ENCODE measurements at regions not wholly inside any gene's neighbourhood (a gene's known extent, or its start where the extent isn't known, plus 50 kb on each side); places are given as distances from the start of the nearest gene placed in this dataset.
"Not testable (repeated sequence)": the region's sequence is repeated elsewhere in the genome, so short reads cannot be mapped to it uniquely, and the experiment has no call there.

DNA sequence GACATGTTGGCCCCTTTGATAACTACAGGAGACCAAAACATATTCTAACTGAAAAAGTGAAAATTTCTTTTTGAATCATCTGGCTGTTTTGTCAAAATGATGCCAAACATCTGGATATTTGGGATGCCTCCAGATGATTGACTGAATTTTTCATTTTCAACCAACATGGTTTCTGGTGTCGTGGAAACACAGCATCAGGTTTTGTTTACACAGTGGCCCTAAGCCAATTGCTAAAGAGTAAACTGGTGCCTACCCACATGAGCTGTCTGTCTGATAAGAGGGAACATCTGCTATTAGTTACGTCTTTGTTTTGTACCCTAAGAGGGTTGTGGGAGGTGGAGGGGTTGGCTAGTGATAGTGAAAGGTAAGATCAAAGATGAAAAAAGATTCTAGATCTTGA, 204.8 kb downstream of the KCNK2 start:
- no peak for DNase-seq

DNA sequence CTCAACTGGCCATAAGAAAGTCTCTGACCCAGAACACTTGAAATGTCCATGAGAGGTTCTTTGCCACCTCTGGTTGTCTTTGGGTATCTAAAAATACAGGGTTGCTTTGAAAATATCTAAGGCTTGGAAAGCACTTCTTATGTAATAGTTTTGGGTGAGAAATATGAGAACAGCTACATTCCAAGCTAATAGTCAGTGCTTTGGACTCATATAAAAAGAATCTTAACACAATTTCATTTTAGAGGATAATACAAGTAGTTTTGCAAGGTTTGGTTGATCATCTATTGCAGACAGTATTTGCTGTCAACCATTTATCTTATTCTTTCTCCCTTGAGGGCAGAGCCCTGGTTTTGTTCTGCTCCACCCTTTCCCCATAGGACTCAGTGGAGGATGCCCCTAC, 207.5 kb downstream of the KCNK2 start:
- no peak for DNase-seq

DNA sequence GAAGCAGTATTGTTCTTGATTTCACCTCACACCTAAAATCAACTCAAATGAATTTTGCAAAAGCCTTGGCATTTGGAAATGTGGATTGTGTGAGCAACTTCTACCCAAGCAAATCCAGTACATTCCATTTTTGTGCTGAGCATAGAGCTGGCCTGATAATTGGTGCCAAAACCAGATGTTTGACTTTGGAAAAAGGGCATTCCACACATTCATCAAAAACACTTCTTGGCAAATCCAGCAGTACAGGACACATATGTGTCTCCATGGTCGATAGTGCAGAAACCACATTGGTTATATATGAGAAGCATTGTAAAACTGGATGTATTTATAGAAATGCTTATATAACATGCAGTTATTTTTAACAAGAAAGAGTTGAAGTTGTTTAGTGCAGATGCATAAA, 210.4 kb downstream of the KCNK2 start:
- DNase-seq, result no peak

DNA sequence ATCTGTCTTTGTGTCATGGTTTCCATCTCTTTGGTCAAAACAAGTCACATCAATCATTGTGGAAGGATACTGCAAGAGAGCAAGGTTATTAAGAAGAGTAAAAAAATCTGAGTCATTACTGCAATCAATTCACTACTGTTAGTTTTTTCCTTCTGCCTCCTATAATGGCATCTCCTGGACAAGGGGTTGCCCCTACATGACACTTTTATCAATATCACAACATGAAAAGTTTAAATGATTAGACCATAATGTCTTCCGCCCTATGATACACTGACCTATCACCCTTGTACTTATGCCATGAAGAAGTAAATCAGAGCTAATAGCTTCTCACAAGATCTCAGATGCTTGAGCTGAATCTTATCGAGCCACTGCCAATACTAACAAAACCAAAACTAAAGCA, 223.9 kb downstream of the KCNK2 start:
- DNase-seq, result no peak

DNA sequence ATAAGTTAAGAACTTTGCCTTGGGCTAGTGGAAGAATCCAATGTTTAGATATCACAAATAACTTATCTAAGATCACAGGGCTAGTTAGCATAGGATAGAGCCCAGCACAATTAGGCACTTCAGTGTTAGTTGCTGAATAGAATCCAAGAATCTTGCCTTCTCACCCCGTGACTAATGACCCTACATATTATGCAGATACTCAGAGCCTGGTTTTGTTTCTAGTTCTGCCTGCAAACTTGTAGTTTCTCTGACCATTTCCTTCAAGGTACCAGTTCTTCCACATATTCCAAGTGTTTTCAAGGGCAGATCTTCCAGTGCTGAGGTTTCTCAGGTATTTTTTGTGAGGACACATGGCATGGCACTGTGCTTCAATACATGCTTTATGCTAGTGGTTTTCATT, 239.3 kb downstream of the KCNK2 start:
- no peak for DNase-seq

DNA sequence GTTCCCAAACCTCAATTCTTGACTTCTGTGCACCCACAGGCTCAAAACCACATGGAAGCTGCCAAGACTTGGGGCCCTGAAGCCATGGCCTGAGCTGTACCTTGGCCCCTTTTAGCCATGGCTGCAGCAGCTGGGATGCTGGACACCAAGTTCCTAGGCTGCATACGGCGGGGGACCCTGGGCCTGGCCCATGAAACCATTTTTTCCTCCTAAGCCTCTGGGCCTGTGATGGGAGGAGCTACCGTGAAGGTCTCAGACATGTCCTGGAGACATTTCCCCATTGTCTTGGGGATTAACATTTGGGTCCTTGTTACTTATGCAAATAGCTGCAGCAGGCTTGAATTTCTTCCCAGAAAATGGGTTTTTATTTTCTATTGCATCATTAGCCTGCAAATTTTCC, 241.5 kb downstream of the KCNK2 start:
- not testable (repeated sequence) for DNase-seq

DNA sequence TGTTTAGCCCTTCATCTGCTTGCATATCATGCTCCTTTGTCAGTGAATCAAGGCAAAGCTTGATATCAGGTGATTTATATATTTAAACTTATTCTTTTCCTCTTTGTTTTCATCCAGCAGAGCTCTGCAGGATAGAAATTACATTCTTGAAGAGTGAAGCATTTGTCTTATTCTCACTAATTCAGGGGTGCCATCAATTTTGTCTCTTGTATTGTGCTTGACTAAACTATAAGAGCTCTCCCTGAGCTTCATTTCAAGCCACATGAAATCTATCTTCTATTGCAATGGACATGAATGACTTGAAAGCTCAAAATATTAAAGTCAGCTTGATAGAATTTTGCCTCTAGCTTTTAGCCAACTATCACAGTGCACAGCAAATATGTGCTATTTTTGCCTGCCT, 236.7 kb upstream of the KCTD3 start:
- no peak for DNase-seq

DNA sequence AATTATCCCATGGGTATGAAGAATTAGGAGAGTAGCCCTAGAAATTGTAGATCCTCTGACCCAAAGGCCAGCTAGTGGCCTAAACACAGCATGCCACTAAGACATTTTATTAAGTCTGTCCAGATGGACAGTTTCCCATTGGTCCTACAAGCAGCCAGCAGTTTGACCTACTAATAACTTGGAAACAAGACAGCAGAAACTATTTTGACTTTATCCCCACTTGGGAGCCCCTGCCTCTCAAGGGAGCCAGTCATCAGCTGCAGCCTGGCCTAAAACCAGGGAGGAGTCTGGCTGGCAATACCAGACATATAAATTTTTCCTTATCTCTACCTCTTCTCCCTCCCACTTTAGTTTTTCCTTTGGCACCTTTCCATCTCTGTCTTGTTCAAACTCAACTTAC, 222.6 kb upstream of the KCTD3 start:
- no peak for DNase-seq

DNA sequence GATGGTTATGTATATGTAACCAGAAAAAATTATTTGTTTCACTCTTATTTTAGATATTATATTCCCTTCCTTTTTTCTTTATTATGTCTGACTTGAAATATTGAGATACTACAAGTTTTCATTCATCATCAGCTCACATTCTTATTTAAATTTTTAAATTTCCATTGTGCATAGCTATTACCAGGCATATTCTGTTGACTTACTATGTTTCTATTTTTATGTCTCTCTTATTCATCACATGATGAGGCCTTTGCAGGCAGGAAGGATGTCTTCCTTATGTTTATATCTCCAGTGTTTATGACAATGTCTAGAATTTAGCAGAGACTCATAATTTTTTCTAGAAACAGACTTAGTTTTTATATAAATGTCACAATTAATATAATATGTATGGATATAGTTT, 221.9 kb upstream of the KCTD3 start:
- DNase-seq, result no peak

DNA sequence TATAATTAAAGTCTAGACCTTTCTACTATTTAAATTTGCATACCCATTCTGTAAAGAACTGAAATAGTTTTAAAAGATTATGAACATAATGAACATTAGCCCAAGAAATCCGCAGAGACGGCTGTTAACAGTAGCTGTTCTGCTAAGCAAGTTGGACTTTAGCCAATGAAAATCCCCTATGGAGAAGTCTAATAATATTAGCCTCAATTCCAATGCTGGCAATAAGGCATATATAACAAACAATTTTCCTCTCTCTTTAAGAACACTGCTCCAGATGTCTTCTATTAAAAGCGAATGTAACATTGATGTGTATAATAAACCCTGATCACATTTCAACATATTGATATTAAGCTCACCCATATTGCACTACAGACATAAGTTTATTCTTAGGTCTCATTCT, 221.3 kb upstream of the KCTD3 start:
- DNase-seq, result no peak

DNA sequence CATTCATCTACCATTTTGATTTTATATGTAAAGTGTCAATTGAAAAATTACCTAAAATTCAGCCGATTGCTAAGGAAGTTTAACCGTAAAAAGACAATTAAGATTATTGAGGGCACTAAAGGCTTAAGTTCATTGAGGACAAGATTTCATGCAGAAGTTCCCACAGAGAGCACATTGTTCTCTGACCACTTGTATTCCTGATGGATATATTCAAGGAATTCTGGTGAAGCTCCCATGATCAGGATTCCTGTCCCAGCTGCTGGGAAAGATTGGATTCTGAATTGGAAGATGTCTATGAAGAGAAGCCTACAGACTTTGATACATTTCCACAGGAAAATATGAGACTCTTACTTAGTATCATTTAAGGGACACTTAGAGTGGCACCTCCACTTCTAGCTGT, 209.2 kb upstream of the KCTD3 start:
- DNase-seq, result no peak

DNA sequence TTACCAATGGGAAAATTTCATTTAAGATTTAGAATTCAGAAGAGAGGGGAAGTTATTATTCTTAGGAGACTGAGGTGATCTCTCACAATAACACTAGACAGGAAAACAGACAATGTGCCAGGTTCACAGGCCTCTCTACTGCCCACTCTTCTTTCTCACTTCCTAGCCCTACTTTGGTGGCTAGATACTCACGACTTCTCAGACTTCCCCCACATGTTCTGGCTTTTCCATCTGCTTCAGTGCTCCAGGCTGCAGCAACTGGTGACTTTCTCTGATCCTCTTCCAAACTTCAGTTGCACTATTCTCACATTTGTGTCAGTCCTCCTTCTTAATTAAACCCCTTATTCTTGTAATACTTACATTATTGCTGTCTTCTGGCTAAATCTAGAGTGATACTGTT, 208.7 kb upstream of the KCTD3 start:
- DNase-seq, result no peak

DNA sequence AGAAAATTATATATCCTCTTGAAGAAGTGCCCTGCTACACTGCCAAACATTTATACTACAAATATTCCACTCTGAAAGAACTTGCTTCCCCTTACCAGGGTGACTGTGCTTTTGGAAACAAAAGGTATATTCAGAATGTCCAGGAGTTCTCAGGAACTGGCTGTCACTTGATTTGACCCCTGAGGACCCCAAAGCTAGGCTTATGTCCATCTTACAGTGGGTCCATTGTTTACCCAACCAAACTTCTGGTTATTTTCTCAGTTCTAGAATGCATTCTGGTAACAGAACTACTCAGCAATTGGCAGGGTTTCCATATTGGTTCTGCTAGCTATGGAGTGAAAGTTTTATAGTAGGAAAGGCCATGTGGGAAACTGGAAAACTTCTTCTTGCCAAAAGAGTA, 207.1 kb upstream of the KCTD3 start:
- DNase-seq, result no peak

DNA sequence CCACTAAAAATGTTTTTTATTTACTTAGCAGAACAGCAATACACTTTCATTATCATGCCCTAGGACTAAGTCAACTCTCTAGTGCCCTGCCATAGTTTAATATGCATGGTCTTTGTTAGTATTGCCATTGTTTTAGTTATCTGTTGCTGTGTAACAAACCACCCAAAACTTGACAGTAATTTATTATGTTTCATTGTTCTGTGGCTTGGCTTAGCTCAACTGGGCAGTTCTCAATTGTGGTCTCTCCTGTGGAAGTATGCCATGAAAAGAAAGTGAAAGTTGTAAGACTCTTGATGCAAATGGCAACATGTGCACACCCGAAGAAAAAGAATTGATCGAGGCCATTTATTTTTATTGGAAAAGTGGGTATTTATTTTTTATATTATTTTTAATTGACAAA, 206.3 kb upstream of the KCTD3 start:
- DNase-seq, result no peak

DNA sequence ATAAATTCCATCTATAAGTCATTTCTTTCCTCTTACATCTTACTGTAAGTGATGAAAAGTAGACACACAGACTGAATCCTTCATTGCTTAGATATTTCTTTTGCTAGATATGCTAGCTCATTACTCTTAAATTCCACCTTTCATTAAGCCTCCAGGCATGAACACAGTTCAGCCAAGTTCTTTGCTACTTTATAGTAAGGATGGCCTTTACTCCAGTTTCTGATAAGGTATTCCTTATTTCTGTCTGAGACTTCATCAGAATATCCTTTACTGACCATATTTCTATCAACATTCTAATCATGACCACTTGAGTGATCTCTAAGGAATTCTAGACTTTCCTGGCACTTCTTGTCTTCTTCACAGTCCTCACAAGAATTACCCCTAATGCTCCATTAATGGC, 191.7 kb upstream of the KCTD3 start:
- DNase-seq, result no peak

DNA sequence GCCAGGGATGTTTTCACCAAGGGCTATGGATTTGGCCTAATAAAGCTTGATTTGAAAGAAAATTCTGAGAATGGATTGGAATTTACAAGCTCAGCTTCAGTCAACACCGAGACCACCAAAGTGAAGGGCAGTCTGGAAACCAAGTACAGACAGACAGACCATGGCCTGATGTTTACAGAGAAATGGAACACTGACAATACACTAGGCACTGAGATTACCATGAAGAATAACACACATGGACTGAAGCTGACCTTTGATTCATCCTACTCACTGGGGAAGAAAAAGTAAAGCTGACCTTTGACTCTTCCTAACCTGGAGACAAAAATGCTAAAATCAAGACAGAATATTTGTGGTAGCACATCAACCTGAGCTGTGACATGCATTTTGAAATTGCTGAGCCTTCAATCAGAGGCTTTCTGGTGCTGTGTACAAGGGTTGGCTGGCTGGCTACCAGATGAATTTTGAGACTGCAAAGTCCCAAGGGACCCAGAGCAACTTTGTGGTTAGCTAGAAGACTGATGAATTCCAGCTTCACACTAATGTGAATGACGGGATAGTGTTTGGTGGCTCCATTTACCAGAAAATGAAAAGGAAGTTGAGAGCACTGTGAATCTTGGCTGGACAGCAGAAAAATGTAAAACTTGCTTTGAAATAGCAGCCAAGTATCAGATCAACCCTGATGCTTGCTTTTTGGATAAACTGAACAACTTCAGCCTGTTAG, 190.4 kb upstream of the KCTD3 start:
- no peak for DNase-seq

DNA sequence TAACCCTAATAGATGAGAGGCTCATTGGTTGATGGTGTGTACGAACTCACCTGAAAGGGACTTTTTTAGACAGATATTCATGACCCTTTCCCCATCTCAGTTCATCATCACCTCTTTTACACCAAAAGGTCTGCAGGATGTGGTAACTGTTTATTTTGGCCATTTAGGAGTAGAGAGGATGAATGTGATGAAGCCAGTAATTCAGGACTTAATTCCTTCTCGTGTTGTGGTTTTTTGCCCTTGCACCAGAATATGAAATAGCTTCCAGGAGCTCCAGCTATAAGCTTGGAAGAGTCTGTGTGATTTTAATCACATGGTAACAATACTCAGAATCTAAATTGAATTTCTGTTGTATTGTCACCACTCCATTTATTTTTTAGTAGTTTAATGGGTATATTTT, 189.4 kb upstream of the KCTD3 start:
- DNase-seq, result no peak

DNA sequence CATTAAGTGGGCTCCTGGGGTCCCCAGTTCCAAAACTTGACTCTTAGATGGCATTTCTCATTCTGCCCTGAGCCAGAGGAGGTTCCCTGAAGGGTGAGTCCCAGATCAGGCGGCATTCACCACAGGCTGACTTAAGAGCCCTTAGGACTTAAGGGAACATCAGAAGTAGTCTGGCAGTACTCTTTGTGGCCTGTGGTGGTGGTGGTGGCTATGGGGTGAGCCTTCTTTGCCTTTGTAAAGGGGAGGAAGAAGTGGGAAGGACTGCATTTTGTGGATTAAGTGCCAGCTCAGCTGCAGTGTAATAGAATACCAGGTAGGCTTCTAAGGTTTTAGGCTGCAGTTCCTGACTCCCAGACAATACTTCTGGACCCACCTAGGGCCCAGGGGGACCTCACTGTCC, 186.5 kb upstream of the KCTD3 start:
- no peak for DNase-seq

DNA sequence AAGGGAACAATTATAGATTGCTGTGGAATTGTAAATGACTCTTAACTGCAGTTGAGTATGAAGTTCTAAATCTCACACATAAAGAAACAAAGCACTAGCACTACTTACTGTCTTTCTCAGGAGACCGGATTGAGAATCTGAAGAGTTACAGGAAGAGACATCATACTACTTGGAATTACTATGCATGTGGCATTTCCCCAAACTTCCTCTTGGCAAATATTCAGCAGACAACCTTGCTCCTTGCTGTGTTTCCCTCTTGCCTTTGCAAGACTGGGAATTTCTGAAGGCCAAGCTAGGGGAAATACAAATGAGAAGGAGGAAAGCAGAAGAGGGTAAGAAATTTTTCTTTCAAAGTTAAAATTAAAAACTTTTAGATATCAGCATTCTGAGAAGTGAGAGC, 173.6 kb upstream of the KCTD3 start:
- DNase-seq, result no peak

DNA sequence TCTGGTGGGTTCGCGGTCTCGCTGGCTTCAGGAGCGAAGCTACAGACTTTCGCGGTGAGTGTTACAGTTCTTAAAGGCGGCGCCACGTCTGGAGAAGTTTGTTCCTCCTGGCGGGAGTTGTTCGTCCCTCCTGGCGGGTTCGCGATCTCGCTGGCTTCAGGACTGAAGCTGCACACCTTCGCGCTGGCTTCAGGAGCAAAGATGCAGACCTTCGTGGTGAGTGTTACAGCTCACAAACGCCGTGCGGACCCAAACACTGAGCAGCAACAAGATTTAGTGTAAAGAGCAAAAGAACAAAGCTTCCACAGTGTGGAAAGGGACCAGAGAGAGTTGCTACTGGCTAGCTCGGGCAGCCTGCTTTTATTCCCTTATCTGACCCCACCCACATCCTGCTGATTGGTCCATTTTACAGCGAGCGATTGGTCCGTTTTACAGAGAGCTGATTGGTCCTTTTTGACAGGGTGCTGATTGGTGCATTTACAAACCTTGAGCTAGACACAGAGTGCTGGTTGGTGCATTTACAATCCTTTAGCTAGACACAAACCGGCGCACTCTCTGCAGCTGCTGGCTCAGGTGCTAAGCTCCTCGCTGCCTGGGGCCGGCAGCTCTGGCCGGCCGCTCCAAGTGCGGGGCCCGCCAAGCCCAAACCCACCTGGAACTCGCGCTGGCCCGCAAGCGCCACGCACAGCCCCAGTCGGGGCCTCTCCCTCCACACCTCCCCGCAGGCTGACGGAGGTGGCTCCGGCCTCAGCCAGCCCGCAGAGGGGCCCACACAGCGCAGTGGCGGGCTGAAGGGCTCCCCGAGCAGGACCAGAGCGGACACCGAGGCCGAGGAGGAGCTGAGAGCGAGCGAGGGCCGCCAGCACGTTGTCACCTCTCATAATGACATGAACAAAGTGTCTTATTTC, 172.8 kb upstream of the KCTD3 start:
- DNase-seq, result no peak

DNA sequence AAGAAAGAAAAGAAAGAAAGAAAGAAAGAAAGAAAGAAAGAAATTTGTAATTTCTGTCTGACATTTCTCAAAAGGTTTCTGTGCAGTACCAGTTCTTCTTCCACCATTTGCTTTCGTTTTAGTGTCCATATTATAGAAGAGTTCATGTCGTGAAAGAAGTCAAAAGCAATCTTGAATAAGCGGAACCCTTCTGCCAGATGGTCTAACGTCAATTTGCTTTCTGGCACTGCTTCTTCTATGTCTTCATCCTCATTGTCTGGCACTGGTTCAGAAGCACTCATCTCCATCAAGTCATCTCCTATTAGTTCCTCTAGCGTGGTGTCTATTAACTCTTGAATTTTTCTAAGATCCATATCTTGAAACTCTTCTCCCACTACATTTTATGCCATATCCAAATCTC, 170.0 kb upstream of the KCTD3 start:
- DNase-seq, result no peak

DNA sequence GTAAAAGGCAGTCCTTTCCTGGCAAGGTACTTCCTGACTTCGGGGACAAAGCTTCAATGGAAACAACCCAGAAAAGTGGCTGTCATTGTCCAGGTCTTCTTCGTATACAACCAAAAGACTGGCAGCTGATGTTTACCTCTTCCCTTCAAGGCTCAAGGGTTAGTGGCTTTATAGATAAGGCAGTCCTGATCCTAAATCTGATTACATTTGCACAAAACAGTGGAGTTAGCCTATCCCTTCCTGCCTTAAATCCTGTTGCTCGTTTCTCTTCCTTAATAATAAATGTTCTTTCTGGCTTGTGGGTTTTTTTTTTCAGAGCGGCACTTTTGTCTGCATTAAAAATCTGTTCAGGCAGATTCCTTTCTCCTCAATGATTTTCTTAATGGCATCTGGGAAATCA, 169.3 kb upstream of the KCTD3 start:
- DNase-seq, result no peak

DNA sequence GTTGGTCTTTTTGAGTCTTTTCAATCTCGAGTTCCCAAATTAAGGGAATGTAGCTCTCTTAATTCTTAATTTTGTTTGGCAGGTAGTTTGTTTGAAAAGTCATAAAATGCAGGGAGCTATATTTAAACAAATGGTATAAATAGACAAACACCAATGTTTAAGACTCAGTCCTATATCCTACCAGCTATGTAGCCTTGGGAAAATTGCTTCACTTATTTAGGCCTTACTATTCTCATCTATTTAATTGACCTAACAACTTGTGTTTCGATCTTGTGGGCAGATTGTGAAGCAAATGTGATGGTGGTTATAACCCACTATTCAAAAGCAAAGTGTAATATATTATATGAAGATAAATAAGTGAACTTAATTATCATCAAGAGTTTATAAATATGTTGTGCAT, 167.3 kb upstream of the KCTD3 start:
- no peak for DNase-seq

DNA sequence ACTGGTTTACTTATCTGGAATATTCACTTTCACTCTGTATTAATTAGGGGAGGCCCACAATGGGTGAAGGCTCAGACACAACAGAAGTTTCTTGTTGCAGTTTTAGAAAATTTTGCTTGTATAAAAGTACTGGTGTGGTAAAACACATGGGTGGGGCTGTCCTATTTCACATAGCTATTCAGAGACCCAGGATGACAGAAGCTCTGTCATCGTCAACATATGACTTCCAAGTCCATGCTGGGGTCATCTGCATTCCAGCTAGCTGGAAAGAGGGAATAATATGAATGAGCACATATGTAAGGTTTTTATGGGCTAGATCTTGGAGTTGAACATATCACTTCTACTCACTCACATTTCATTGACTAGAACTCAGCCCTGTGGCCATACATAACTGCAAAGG, 166.4 kb upstream of the KCTD3 start:
- DNase-seq, result no peak

DNA sequence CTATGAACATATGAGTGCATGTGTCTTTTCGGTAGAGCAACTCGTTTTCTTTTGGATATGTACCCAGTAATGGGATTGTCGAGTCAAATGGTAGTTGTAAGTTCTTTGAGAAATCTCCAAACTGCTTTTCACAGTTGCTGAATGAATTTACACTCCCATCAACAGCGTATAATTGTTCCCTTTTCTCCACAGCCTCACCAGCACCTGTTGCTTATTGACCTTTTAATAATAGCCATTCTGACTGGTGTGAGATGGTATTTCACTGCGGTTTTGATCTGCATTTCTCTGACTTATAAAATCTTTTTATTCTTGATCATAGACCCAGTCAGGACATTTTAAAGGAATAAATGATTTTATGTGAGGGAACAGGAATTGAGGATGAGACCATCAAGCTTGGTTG, 165.0 kb upstream of the KCTD3 start:
- DNase-seq, result no peak

Measured in T1000 (cell line).